Activated CD8-positive, alpha-beta memory T cell treated with anti-CD3 and anti-CD28 coated beads, Interleukin-2, amount 10 ng/mL, durations not matched to agents 7 days and 5 days (primary cell): ENCODE measurements at regions not wholly inside any gene's neighbourhood (a gene's known extent, or its start where the extent isn't known, plus 50 kb on each side); places are given as distances from the start of the nearest gene placed in this dataset.
"Not testable (repeated sequence)": the region's sequence is repeated elsewhere in the genome, so short reads cannot be mapped to it uniquely, and the experiment has no call there.

Source experiments
- ATAC-seq: fragments of 150-1000 bp; cut with Tn5 transposase; one replicate; pipeline ENCODE4 v1.10.0; 2021; ENCODE audit warnings: moderate library complexity
- CTCF ChIA-PET: fragments of 350-600 bp; sonication (Branson Sonifier 250); formaldehyde crosslinking; loops from one replicate; lab custom pipeline; 2021; ENCODE audit warnings: antibody characterized with exemption; lab: Charles Lee
- DNase-seq: peaks from one replicate; pipeline ENCODE4 v3.0.0-alpha.2; 2020
- H3K27ac Mint-ChIP-seq: one replicate; pipeline ENCODE4 v1.8.0; 2021; ENCODE audit warnings: mild to moderate bottlenecking, mixed read lengths
- H3K27me3 Mint-ChIP-seq: one replicate; pipeline ENCODE4 v1.8.0; 2021; ENCODE audit warnings: mixed read lengths
- H3K36me3 Mint-ChIP-seq: one replicate; pipeline ENCODE4 v1.8.0; 2021; ENCODE audit warnings: mild to moderate bottlenecking, mixed read lengths
- H3K4me1 Mint-ChIP-seq: one replicate; pipeline ENCODE4 v1.8.0; 2021; ENCODE audit warnings: mixed read lengths
- H3K4me3 Mint-ChIP-seq: one replicate; pipeline ENCODE4 v1.8.0; 2021; ENCODE audit warnings: mild to moderate bottlenecking, moderate library complexity, mixed read lengths
- H3K9me3 Mint-ChIP-seq: one replicate; pipeline ENCODE4 v1.8.0; 2022; ENCODE audit warnings: low read depth, mixed read lengths

- Mint-ChIP-seq H3K27me3 (no peaks in the 10 kb centered on the region), H3K36me3 (no peaks in the 10 kb centered on the region), H3K4me1 (no peaks in the 10 kb centered on the region), H3K4me3 (no peak overlapping the region), H3K27ac (no peak overlapping the region), H3K9me3 (no peaks in the 10 kb centered on the region)
- CTCF ChIA-PET = no interaction called here
- DNase-seq (no peak), ATAC-seq (no peak)
These were observed 778.1 kb downstream of the SH3BGRL start for GRCh38 chrX:81979806-81980515.

GRCh38 chrX:81987217-81987616 lies 785.3 kb downstream of the SH3BGRL start:
- H3K9me3 Mint-ChIP-seq, ATAC-seq, CTCF ChIA-PET, H3K4me3 Mint-ChIP-seq, H3K4me1 Mint-ChIP-seq, H3K27ac Mint-ChIP-seq, H3K27me3 Mint-ChIP-seq, DNase-seq, H3K36me3 Mint-ChIP-seq: not testable (repeated sequence)

GRCh38 chrX:81996166-81996565 lies 794.3 kb downstream of the SH3BGRL start:
- CTCF ChIA-PET = no interaction called here
- DNase-seq = no peak
- Mint-ChIP-seq H3K27me3 (no peaks in the 10 kb centered on the region), H3K4me1 (no peaks in the 10 kb centered on the region), H3K27ac (no peak overlapping the region), H3K4me3 (no peak overlapping the region), H3K36me3 (no peaks in the 10 kb centered on the region), H3K9me3 (no peaks in the 10 kb centered on the region)
- no peak for ATAC-seq

GRCh38 chrX:82029571-82030218 lies 827.8 kb downstream of the SH3BGRL start:
- no peaks in the 10 kb centered on the region for H3K9me3 Mint-ChIP-seq
- H3K36me3 Mint-ChIP-seq = no peaks in the 10 kb centered on the region
- no peak overlapping the region for H3K4me3 Mint-ChIP-seq
- no peak for DNase-seq
- H3K27ac Mint-ChIP-seq = no peak overlapping the region
- CTCF ChIA-PET = no interaction called here
- ATAC-seq = no peak
- H3K27me3 Mint-ChIP-seq = no peaks in the 10 kb centered on the region
- H3K4me1 Mint-ChIP-seq = no peaks in the 10 kb centered on the region

- CTCF ChIA-PET = no interaction called here
- Mint-ChIP-seq H3K36me3 (no peaks in the 10 kb centered on the region), H3K4me1 (no peaks in the 10 kb centered on the region), H3K4me3 (no peak overlapping the region), H3K9me3 (no peaks in the 10 kb centered on the region), H3K27ac (no peak overlapping the region), H3K27me3 (no peaks in the 10 kb centered on the region)
- ATAC-seq = no peak
- DNase-seq = no peak
These were observed 829.3 kb downstream of the SH3BGRL start for GRCh38 chrX:82031250-82031649.

GRCh38 chrX:82038793-82039192 lies 836.9 kb downstream of the SH3BGRL start:
- Mint-ChIP-seq H3K4me3 (no peak overlapping the region), H3K36me3 (no peaks in the 10 kb centered on the region), H3K4me1 (no peaks in the 10 kb centered on the region), H3K27ac (no peak overlapping the region), H3K9me3 (no peaks in the 10 kb centered on the region), H3K27me3 (no peaks in the 10 kb centered on the region)
- DNase-seq (no peak), ATAC-seq (no peak)
- CTCF ChIA-PET = no interaction called here

- H3K36me3 Mint-ChIP-seq = no peaks in the 10 kb centered on the region
- H3K9me3 Mint-ChIP-seq = no peaks in the 10 kb centered on the region
- CTCF ChIA-PET = no interaction called here
- no peak for DNase-seq
- ATAC-seq = no peak
- no peak overlapping the region for H3K4me3 Mint-ChIP-seq
- H3K27me3 Mint-ChIP-seq = no peaks in the 10 kb centered on the region
- H3K27ac Mint-ChIP-seq = no peak overlapping the region
- no peaks in the 10 kb centered on the region for H3K4me1 Mint-ChIP-seq
These were observed 839.1 kb downstream of the SH3BGRL start for GRCh38 chrX:82041034-82041433.

GRCh38 chrX:82058728-82059127 lies 856.8 kb downstream of the SH3BGRL start:
- H3K27ac Mint-ChIP-seq = no peak overlapping the region
- no peak for ATAC-seq
- H3K4me1 Mint-ChIP-seq = no peaks in the 10 kb centered on the region
- H3K9me3 Mint-ChIP-seq = no peaks in the 10 kb centered on the region
- no peak overlapping the region for H3K4me3 Mint-ChIP-seq
- no peaks in the 10 kb centered on the region for H3K36me3 Mint-ChIP-seq
- no peak for DNase-seq
- CTCF ChIA-PET = no interaction called here
- no peaks in the 10 kb centered on the region for H3K27me3 Mint-ChIP-seq

- no peaks in the 10 kb centered on the region for H3K27me3 Mint-ChIP-seq
- H3K27ac Mint-ChIP-seq = no peak overlapping the region
- no peaks in the 10 kb centered on the region for H3K4me1 Mint-ChIP-seq
- peaks cover 3% of the 10 kb centered on the region for H3K9me3 Mint-ChIP-seq
- H3K4me3 Mint-ChIP-seq = no peak overlapping the region
- CTCF ChIA-PET = no interaction called here
- ATAC-seq (no peak), DNase-seq (no peak)
- H3K36me3 Mint-ChIP-seq = no peaks in the 10 kb centered on the region
These were observed 869.0 kb downstream of the SH3BGRL start for GRCh38 chrX:82070948-82071347.

GRCh38 chrX:82081027-82081426 lies 879.1 kb downstream of the SH3BGRL start:
- Mint-ChIP-seq H3K4me3 (no peak overlapping the region), H3K9me3 (no peaks in the 10 kb centered on the region), H3K27me3 (no peaks in the 10 kb centered on the region), H3K4me1 (no peaks in the 10 kb centered on the region), H3K27ac (no peak overlapping the region), H3K36me3 (no peaks in the 10 kb centered on the region)
- ATAC-seq = no peak
- DNase-seq = no peak
- CTCF ChIA-PET = no interaction called here

- Mint-ChIP-seq H3K36me3 (peaks cover 1% of the 10 kb centered on the region), H3K27ac (no peak overlapping the region), H3K9me3 (peaks cover 4% of the 10 kb centered on the region), H3K4me1 (peaks cover 13% of the 10 kb centered on the region), H3K4me3 (no peak overlapping the region), H3K27me3 (no peaks in the 10 kb centered on the region)
- no peak for ATAC-seq
- CTCF ChIA-PET = no interaction called here
- DNase-seq = no peak
These were observed 885.8 kb downstream of the SH3BGRL start for GRCh38 chrX:82087699-82088098.

- peak; percentile 49 for ATAC-seq
- H3K9me3 Mint-ChIP-seq = no peaks in the 10 kb centered on the region
- peaks cover 16% of the 10 kb centered on the region for H3K4me1 Mint-ChIP-seq
- peaks cover 1% of the 10 kb centered on the region for H3K36me3 Mint-ChIP-seq
- DNase-seq = no peak
- CTCF ChIA-PET = no interaction called here
- H3K4me3 Mint-ChIP-seq = no peak overlapping the region
- no peaks in the 10 kb centered on the region for H3K27me3 Mint-ChIP-seq
- H3K27ac Mint-ChIP-seq = peak overlapping the region; percentile 30
These were observed 890.4 kb downstream of the SH3BGRL start for GRCh38 chrX:82092307-82092706.

- no peaks in the 10 kb centered on the region for H3K27me3 Mint-ChIP-seq
- no peak for DNase-seq
- H3K4me1 Mint-ChIP-seq = peaks cover 9% of the 10 kb centered on the region
- no peak for ATAC-seq
- H3K4me3 Mint-ChIP-seq = no peak overlapping the region
- CTCF ChIA-PET = no interaction called here
- peaks cover 5% of the 10 kb centered on the region for H3K36me3 Mint-ChIP-seq
- no peaks in the 10 kb centered on the region for H3K9me3 Mint-ChIP-seq
- no peak overlapping the region for H3K27ac Mint-ChIP-seq
These were observed 923.2 kb downstream of the SH3BGRL start for GRCh38 chrX:82125103-82125502.
